NK-92 treated with Interleukin-12 subunit alpha and Interleukin-12 subunit beta, amount 100 ng/mL, for 24 hours (cell line): ENCODE measurements at regions not wholly inside any gene's neighbourhood (a gene's known extent, or its start where the extent isn't known, plus 50 kb on each side); places are given as distances from the start of the nearest gene placed in this dataset.

Experiments
- DNase-seq: peaks from one replicate; lab custom pipeline; 2025; lab: John Stamatoyannopoulos, UW

GRCh38 chr1:87194856-87195255 is 133.8 kb upstream of the LMO4 start:
- DNase-seq: no peak

- DNase-seq: no peak
These were observed 132.4 kb upstream of the LMO4 start for GRCh38 chr1:87196110-87196827.

- DNase-seq: no peak
These were observed 131.5 kb upstream of the LMO4 start for GRCh38 chr1:87197156-87197555.

- no peak for DNase-seq
These were observed 131.0 kb upstream of the LMO4 start for GRCh38 chr1:87197641-87198040.

GRCh38 chr1:87200875-87201638 is 127.6 kb upstream of the LMO4 start:
- no peak for DNase-seq

GRCh38 chr1:87201768-87202167 is 126.9 kb upstream of the LMO4 start:
- DNase-seq: no peak

- no peak for DNase-seq
These were observed 126.2 kb upstream of the LMO4 start for GRCh38 chr1:87202451-87202850.

- peak; percentile 34 for DNase-seq
These were observed 125.6 kb upstream of the LMO4 start for GRCh38 chr1:87202922-87203655.

- no peak for DNase-seq
These were observed 124.8 kb upstream of the LMO4 start for GRCh38 chr1:87203904-87204303.

GRCh38 chr1:87204441-87204840 is 124.2 kb upstream of the LMO4 start:
- DNase-seq: no peak

GRCh38 chr1:87204921-87205320 is 123.8 kb upstream of the LMO4 start:
- no peak for DNase-seq

GRCh38 chr1:87206044-87206831 is 122.4 kb upstream of the LMO4 start:
- no peak for DNase-seq

GRCh38 chr1:87208080-87208479 is 120.6 kb upstream of the LMO4 start:
- no peak for DNase-seq

GRCh38 chr1:87208931-87209330 is 119.7 kb upstream of the LMO4 start:
- peak; percentile 36 for DNase-seq

GRCh38 chr1:87210151-87210550 is 118.5 kb upstream of the LMO4 start:
- no peak for DNase-seq

- no peak for DNase-seq
These were observed 116.1 kb upstream of the LMO4 start for GRCh38 chr1:87212431-87213134.

- no peak for DNase-seq
These were observed 115.6 kb upstream of the LMO4 start for GRCh38 chr1:87213135-87213515.

- DNase-seq: no peak
These were observed 113.1 kb upstream of the LMO4 start for GRCh38 chr1:87215592-87215991.

- no peak for DNase-seq
These were observed 110.1 kb upstream of the LMO4 start for GRCh38 chr1:87218618-87219017.

GRCh38 chr1:87219141-87219540 is 109.5 kb upstream of the LMO4 start:
- no peak for DNase-seq

GRCh38 chr1:87219626-87220025 is 109.1 kb upstream of the LMO4 start:
- no peak for DNase-seq

GRCh38 chr1:87220993-87221392 is 107.7 kb upstream of the LMO4 start:
- no peak for DNase-seq
